ENCODE measurements at regions not wholly inside any gene's neighbourhood (a gene's known extent, or its start where the extent isn't known, plus 50 kb on each side); places are given as distances from the start of the nearest gene placed in this dataset.

DNA sequence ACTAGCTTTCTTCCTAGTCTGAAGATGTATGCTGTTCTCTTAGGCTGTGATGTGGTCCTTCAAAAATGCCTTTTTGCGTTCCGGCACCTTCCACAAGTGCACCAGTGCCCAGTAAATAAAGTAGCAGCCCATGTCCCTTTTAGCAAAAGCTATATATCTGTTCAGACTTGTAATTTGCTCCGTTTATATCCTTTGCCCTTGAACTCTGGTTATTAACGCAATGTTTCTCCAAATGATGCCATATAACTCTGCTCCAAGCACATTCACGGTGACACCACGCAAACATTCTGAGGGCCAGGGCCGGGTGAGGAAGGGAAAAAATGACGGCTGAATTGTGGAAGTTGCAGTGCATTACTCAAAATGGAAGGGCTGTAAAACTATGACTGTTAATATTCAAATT, 1001.1 kb upstream of the NR2F2 start:
- no peaks in the 10 kb centered on the region for H3K36me3 Mint-ChIP-seq (ENCODE audit: low read depth)
- no peak overlapping the region for H3K27ac Mint-ChIP-seq
- no peak overlapping the region for H3K4me3 Mint-ChIP-seq

DNA sequence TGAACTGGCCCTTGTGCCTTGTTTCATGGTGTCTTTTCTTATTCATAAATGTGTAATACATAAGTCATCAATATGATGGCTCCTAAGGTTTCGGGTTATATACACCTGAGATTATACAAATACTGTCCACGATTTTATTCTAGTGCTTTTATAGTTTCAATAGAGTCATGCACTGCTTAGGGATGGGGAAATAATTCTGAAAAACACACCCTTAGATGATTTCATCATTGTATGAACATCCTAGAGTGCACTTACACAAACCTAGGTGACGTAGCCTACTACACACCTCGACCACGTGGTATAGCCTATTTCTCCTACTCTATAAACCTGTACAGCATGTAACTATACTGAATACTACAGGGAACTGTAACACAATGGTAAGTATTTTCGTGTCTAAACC, 988.8 kb upstream of the NR2F2 start:
- H3K27me3 Mint-ChIP-seq (ENCODE audit: low read depth) = peaks cover 4% of the 10 kb centered on the region
- no peak overlapping the region for H3K27ac Mint-ChIP-seq
- no peaks in the 10 kb centered on the region for H3K36me3 Mint-ChIP-seq (ENCODE audit: low read depth)
- no peaks in the 10 kb centered on the region for H3K9me3 Mint-ChIP-seq
- DNase-seq (ENCODE audit: low spot score) = no peak
- no peaks in the 10 kb centered on the region for H3K4me1 Mint-ChIP-seq (ENCODE audit: low read depth)
- H3K4me3 Mint-ChIP-seq = no peak overlapping the region

More for the DNA sequence above, 1001.1 kb upstream of the NR2F2 start:
- H3K9me3 Mint-ChIP-seq = no peaks in the 10 kb centered on the region
- peaks cover 46% of the 10 kb centered on the region for H3K27me3 Mint-ChIP-seq (ENCODE audit: low read depth)
- H3K4me1 Mint-ChIP-seq (ENCODE audit: low read depth) = peaks cover 2% of the 10 kb centered on the region
- DNase-seq (ENCODE audit: low spot score) = no peak

DNA sequence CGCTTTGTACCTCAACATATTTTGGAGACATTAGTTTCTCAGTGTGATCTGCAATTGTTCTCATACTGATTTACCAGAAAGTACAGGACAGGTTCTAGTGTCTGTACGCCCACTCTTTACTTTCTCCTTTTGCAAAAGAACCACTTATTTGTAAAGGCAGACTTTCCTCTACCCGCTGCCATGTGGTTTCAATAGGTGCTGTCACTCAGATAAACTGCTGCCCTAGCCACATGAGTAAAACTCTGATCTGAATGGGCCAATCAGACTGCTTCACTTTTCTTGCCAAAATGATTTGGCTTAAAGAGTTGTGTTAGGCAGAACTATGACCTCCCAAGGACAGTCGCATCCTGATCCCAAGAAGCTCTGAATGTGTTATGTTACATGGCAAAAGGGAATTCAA, 984.6 kb upstream of the NR2F2 start:
- Mint-ChIP-seq H3K36me3 (ENCODE audit: low read depth) (no peaks in the 10 kb centered on the region), H3K27ac (no peak overlapping the region), H3K4me3 (no peak overlapping the region), H3K9me3 (no peaks in the 10 kb centered on the region), H3K27me3 (ENCODE audit: low read depth) (peaks cover 3% of the 10 kb centered on the region), H3K4me1 (ENCODE audit: low read depth) (no peaks in the 10 kb centered on the region)
- DNase-seq (ENCODE audit: low spot score) = no peak

DNA sequence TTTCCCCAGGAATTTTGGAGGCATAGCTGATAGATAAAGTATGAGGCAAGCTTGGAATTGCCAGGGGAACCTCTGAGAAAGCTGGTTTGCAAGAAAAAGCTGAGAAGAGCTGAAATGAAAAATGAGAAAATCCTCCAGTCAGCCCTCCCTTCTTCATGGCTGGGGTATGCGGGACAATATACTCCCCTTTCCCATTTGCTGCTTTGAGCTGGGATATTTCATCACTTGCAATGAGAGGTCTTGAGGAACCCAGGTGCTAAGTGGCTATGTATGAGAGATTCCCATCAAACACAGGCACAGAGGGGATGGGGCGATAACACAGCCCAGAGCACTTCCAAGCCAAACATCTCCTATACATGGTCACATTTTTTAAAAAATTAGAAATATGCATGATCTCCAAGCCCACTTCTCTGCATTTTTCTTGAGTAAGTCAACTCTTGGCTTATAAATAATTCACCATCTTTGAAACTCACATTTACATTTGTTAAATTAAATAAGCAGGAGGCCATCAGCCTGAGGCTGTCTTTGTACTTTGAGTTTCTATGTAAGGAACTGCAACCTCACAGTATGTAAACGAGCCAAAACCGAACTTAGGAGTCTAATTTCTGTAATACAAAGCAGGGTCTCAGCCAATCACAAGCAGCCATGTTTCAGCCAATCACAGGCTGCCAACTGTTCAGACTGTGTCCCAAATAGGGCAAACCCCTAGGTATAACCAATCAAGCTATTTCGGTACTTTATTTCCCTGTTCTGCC, 983.6 kb upstream of the NR2F2 start:
- no peaks in the 10 kb centered on the region for H3K4me1 Mint-ChIP-seq (ENCODE audit: low read depth)
- no peak overlapping the region for H3K4me3 Mint-ChIP-seq
- peaks cover 2% of the 10 kb centered on the region for H3K27me3 Mint-ChIP-seq (ENCODE audit: low read depth)
- no peak for DNase-seq (ENCODE audit: low spot score)
- no peaks in the 10 kb centered on the region for H3K9me3 Mint-ChIP-seq
- H3K36me3 Mint-ChIP-seq (ENCODE audit: low read depth) = no peaks in the 10 kb centered on the region
- H3K27ac Mint-ChIP-seq = no peak overlapping the region

DNA sequence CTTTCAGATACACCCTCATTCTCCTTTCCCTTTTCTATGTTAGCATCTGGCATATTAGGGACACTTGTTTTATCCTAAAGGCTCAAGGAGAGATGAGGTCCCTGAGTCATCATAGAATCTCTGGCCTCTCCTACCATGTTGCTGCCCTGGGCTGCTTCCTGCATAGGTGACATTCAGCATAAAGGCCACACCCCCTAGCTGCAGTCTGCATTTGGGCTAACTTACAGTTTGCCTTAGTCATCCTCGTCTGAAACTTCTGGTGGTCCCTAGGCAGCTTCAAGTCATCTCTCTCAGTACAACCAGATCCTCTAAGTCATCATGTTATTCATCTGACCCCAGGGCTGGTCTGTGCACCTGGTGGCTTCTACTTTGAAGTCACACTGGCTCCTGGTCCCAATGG, 982.7 kb upstream of the NR2F2 start:
- Mint-ChIP-seq H3K27me3 (ENCODE audit: low read depth) (peaks cover 2% of the 10 kb centered on the region), H3K4me3 (no peak overlapping the region), H3K4me1 (ENCODE audit: low read depth) (no peaks in the 10 kb centered on the region), H3K36me3 (ENCODE audit: low read depth) (no peaks in the 10 kb centered on the region), H3K9me3 (no peaks in the 10 kb centered on the region), H3K27ac (no peak overlapping the region)
- DNase-seq (ENCODE audit: low spot score) = no peak

DNA sequence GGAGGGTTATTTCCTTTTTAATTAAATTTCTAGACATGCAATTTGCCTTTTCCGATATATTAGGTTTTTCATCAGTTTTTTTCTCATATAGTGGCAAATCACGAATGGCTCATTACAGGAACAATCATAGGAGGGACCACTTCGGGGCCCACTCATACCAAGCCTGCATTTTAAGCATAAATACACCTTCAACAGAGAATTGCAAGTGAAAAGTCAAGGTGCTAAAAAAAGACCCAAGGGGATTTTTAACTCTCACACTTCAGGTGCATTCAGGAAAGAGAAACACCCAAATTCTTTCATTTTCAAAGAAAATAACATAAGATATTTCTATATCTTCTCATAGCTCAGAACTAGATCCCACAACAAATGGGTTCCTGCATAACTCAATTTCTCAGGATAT, 979.6 kb upstream of the NR2F2 start:
- Mint-ChIP-seq H3K36me3 (ENCODE audit: low read depth) (no peaks in the 10 kb centered on the region), H3K27ac (no peak overlapping the region), H3K9me3 (no peaks in the 10 kb centered on the region), H3K4me1 (ENCODE audit: low read depth) (no peaks in the 10 kb centered on the region), H3K4me3 (no peak overlapping the region), H3K27me3 (ENCODE audit: low read depth) (peaks cover 2% of the 10 kb centered on the region)
- DNase-seq (ENCODE audit: low spot score) = no peak

DNA sequence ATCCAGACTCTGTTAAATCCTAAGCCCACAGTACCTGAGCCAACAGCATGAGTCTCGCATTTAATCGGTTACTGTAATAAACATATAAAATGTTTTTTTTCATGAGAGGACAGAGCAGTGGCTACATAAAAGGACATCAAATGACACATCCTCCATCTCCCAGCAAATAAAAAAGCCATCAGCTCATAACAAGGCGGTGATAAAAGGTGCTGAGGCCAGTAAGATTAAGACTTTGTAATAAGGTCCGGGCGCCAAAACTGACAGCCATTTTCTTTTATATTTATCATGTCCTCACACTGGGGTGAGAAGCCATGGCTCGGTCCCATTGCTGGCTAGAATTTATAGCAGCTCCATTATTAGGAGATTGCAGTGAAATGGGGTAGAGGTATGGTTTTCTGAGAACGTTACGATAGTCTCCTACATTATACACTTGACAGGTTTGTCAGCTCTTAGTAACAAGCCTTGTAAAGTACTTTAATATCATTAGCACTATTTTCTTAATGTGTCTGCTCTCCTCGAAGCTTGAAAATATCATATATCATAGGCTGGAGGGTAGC, 977.8 kb upstream of the NR2F2 start:
- no peak overlapping the region for H3K27ac Mint-ChIP-seq
- H3K4me1 Mint-ChIP-seq (ENCODE audit: low read depth) = no peaks in the 10 kb centered on the region
- DNase-seq (ENCODE audit: low spot score) = no peak
- H3K9me3 Mint-ChIP-seq = no peaks in the 10 kb centered on the region
- H3K36me3 Mint-ChIP-seq (ENCODE audit: low read depth) = no peaks in the 10 kb centered on the region
- H3K27me3 Mint-ChIP-seq (ENCODE audit: low read depth) = peaks cover 3% of the 10 kb centered on the region
- no peak overlapping the region for H3K4me3 Mint-ChIP-seq

DNA sequence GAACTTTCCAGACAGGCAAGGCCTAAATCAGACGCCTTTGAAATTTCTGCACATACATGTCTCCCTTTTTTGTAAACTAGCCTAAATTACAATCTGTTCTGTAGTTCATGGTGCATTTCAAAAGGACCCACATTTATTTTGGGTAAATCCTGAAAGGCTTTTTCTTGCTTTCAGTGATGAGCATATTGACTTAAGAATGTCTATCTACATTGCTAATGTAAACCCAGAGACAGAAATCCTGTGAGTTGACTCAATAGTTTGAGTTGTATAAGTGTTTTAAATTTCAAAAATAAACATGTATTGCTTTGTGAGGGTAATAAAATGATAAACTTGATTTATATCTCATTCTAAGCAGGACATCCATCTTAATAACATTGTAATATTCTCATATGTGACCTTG, 977.0 kb upstream of the NR2F2 start:
- H3K9me3 Mint-ChIP-seq = no peaks in the 10 kb centered on the region
- no peak overlapping the region for H3K4me3 Mint-ChIP-seq
- H3K27ac Mint-ChIP-seq = no peak overlapping the region
- H3K4me1 Mint-ChIP-seq (ENCODE audit: low read depth) = no peaks in the 10 kb centered on the region
- peaks cover 3% of the 10 kb centered on the region for H3K27me3 Mint-ChIP-seq (ENCODE audit: low read depth)
- no peaks in the 10 kb centered on the region for H3K36me3 Mint-ChIP-seq (ENCODE audit: low read depth)
- DNase-seq (ENCODE audit: low spot score) = no peak

DNA sequence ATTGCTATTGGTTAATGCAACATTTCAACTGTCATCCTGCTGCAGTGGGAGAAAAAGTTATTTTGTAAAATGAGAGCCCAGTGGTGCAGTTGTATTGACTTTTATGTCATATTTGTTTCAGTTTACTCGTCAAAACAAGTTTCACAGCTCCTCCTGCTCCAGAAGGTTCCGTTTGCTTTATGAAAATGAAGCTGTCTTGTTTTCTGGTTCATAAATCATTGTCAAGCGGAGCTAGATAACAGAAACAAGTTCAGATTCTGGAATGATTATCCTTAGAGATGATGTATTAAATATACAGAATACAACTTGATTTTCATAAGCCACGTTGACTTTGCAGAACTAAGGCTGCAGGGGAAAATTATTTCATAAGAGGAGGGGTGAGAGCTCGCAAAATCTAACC, 970.5 kb upstream of the NR2F2 start:
- Mint-ChIP-seq H3K36me3 (ENCODE audit: low read depth) (no peaks in the 10 kb centered on the region), H3K4me3 (no peak overlapping the region), H3K27me3 (ENCODE audit: low read depth) (peaks cover 3% of the 10 kb centered on the region), H3K4me1 (ENCODE audit: low read depth) (no peaks in the 10 kb centered on the region), H3K27ac (no peak overlapping the region), H3K9me3 (peaks cover 28% of the 10 kb centered on the region)
- no peak for DNase-seq (ENCODE audit: low spot score)

DNA sequence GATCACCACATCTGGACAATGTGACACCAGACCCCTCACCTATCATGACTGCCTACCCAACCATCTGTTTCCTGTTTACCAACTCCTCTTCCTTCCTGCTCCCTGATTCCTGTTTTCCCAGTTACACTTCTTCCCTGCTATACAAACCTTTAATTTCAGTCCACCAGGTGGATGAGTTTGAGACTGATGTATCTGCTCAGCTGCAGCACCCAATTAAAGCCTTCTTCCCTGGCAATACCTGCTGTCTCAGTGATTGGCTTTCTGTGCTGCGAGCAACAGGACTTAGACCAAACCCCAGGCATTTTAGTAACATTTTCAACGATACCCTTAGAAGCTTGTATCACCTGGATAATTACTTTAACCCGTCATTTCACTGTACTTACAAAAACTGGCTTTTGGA, 968.2 kb upstream of the NR2F2 start:
- peaks cover 28% of the 10 kb centered on the region for H3K9me3 Mint-ChIP-seq
- H3K4me3 Mint-ChIP-seq = no peak overlapping the region
- H3K36me3 Mint-ChIP-seq (ENCODE audit: low read depth) = no peaks in the 10 kb centered on the region
- H3K27me3 Mint-ChIP-seq (ENCODE audit: low read depth) = no peaks in the 10 kb centered on the region
- H3K27ac Mint-ChIP-seq = no peak overlapping the region
- no peak for DNase-seq (ENCODE audit: low spot score)
- no peaks in the 10 kb centered on the region for H3K4me1 Mint-ChIP-seq (ENCODE audit: low read depth)

DNA sequence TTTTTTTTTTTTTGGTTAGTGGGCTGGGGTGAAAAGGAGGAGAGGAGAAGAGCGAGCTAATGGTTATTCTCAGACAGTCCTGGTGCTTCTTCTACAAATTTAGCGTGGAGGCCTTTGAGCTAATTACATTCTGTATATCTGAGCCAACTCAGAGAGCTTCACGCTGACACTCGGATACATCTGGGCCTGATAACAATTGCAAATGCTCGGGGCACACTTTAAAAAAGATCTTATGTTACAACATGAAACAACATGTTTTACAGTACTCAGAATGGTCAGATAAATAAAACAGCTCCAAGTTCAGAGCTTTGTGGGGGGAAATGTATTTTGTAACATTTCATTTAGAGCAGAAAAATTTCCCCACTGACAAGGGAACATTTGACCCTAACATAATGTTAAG, 966.9 kb upstream of the NR2F2 start:
- Mint-ChIP-seq H3K4me3 (no peak overlapping the region), H3K36me3 (ENCODE audit: low read depth) (no peaks in the 10 kb centered on the region), H3K27me3 (ENCODE audit: low read depth) (no peaks in the 10 kb centered on the region), H3K9me3 (peaks cover 28% of the 10 kb centered on the region), H3K27ac (no peak overlapping the region), H3K4me1 (ENCODE audit: low read depth) (no peaks in the 10 kb centered on the region)
- no peak for DNase-seq (ENCODE audit: low spot score)

DNA sequence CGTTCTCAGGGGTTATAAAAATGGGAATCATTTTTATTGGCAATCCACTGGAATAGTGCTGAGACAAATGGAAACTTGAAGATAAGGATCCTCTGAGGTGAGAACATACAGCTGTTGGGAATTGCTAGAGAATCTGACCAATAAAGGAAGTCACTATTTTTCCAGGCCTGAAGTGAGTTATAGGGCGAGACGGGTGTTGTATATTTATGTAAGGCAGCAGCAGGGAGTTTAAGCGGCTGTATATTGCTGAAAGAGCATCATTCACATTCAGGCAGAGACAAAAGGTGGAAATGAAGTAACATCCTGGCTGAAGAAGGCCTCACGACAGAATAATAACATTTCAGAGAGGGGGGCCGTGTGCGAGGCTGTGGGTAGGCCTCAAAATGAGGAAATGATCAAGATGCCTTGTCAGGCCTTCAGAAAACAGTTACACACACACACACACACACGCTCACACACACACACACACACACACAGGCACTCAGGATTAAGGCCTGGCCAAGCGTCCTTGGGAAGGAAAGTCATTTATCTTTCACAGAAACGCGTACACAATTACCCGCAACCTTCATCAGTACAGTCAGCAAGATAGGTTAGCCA, 964.9 kb upstream of the NR2F2 start:
- no peaks in the 10 kb centered on the region for H3K27me3 Mint-ChIP-seq (ENCODE audit: low read depth)
- peaks cover 25% of the 10 kb centered on the region for H3K9me3 Mint-ChIP-seq

DNA sequence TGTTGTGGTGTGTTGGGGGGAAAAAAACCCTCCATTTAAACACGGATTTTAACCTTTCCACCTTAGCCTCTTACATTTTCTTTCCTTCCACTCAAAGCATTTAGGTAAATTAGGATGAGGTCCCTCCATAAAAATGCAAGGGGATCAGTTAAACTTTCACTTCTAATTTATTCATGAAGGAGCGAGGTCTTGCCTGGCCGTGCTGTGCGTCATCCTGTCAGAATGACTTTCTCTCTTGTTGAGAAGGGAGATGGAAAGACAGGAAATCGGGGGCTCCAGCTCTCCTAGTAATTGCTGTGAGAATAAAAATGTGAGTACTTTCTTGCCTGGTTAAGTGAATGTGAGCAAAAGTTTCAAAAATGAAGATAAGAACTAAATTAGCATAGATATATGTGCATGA, 962.3 kb upstream of the NR2F2 start:
- Mint-ChIP-seq H3K4me1 (ENCODE audit: low read depth) (no peaks in the 10 kb centered on the region), H3K4me3 (no peak overlapping the region), H3K9me3 (peaks cover 1% of the 10 kb centered on the region), H3K27me3 (ENCODE audit: low read depth) (no peaks in the 10 kb centered on the region), H3K27ac (no peak overlapping the region), H3K36me3 (ENCODE audit: low read depth) (no peaks in the 10 kb centered on the region)
- DNase-seq (ENCODE audit: low spot score) = no peak

More for the DNA sequence above, 964.9 kb upstream of the NR2F2 start:
- no peak overlapping the region for H3K4me3 Mint-ChIP-seq
- H3K36me3 Mint-ChIP-seq (ENCODE audit: low read depth) = no peaks in the 10 kb centered on the region
- H3K4me1 Mint-ChIP-seq (ENCODE audit: low read depth) = no peaks in the 10 kb centered on the region
- DNase-seq (ENCODE audit: low spot score) = no peak
- no peak overlapping the region for H3K27ac Mint-ChIP-seq

DNA sequence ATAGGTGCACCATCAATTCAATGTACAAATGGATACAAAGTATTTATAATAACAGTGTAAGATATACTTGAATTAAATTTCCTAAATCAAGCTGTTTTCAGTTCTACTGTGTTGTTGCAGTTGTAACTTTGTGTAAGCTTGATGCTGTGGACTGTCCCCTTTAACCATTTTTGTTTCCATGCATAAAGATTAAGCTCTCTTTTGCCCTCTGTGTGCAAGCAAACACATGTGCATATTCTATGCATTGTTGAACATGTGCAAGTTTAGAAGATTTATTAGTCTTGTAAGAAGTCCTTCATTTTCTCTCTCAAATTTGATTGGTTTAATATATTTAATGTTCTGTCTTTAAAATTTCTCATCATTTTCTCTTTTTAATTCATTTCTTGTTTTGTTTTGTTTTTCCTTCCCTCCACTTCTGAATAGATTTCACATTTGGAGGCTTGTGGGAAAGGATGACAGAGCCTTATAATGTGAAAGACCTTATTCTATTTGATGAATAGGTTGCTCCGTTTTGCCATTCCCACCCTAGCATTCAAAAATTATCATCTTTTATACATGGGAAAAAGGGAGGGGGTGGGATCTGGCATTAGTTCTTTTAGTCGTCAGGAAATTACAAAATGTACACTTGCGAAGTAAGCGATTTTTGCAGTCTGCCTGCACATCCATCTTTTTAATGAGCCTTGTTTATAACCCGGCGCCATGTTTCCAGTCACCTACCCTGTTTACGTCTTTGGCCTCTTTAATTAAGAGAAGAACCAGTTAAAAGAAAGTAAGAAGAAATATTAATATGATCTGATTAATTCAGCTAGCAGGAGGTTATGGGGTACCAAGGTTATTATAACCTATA, 961.5 kb upstream of the NR2F2 start:
- DNase-seq (ENCODE audit: low spot score) = no peak
- no peaks in the 10 kb centered on the region for H3K9me3 Mint-ChIP-seq
- H3K4me3 Mint-ChIP-seq = no peak overlapping the region
- no peaks in the 10 kb centered on the region for H3K27me3 Mint-ChIP-seq (ENCODE audit: low read depth)
- no peaks in the 10 kb centered on the region for H3K36me3 Mint-ChIP-seq (ENCODE audit: low read depth)
- no peaks in the 10 kb centered on the region for H3K4me1 Mint-ChIP-seq (ENCODE audit: low read depth)
- H3K27ac Mint-ChIP-seq = no peak overlapping the region
